GM10266 (cell line): ENCODE measurements at regions not wholly inside any gene's neighbourhood (a gene's known extent, or its start where the extent isn't known, plus 50 kb on each side); places are given as distances from the start of the nearest gene placed in this dataset.
"Not testable (repeated sequence)": the region's sequence is repeated elsewhere in the genome, so short reads cannot be mapped to it uniquely, and the experiment has no call there.

ENCODE experiments used
- DNase-seq: peaks from one replicate; pipeline ENCODE4 v3.0.0; 2012; ENCODE audit errors: extremely low spot score
- TF ChIP-seq, protein P1 (sequence below): IDR thresholded peaks from 2 replicates; pipeline ENCODE4 v1.5.1; 2012; ENCODE audit warnings: mild to moderate bottlenecking, low read depth; ENCODE audit not compliant: control insufficient read depth, insufficient read depth; ENCODE audit errors: missing control alignments

- no peak for DNase-seq
- TF ChIP-seq, protein P1, sequence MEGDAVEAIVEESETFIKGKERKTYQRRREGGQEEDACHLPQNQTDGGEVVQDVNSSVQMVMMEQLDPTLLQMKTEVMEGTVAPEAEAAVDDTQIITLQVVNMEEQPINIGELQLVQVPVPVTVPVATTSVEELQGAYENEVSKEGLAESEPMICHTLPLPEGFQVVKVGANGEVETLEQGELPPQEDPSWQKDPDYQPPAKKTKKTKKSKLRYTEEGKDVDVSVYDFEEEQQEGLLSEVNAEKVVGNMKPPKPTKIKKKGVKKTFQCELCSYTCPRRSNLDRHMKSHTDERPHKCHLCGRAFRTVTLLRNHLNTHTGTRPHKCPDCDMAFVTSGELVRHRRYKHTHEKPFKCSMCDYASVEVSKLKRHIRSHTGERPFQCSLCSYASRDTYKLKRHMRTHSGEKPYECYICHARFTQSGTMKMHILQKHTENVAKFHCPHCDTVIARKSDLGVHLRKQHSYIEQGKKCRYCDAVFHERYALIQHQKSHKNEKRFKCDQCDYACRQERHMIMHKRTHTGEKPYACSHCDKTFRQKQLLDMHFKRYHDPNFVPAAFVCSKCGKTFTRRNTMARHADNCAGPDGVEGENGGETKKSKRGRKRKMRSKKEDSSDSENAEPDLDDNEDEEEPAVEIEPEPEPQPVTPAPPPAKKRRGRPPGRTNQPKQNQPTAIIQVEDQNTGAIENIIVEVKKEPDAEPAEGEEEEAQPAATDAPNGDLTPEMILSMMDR: no peak
Observed at GRCh38 chr17:5929721-5930120, 140.5 kb upstream of the WSCD1 start.

DNA sequence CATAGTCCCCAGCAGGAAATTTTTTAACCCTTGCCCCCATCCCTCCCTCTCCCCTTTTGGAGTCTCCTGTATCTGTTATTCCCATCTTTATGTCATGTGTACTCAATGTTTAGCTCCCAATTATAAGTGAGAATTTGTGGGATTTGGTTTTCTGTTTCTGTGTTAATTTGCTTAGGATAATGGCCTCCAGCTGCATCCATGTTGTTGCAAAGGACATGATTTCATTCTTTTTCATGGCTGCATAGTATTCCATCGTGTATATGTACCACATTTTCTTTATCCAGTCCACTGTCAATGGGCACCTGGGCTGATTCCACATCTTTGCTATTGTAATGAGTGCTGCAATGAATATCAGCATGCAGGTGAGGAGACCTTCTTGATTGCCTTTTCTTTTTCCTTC lies 139.6 kb upstream of the WSCD1 start:
- DNase-seq: not testable (repeated sequence)

- no peak for DNase-seq
- TF ChIP-seq, protein P1: no peak
Observed at GRCh38 chr17:5931616-5932015, 138.6 kb upstream of the WSCD1 start.

GRCh38 chr17:5933430-5933829 lies 136.7 kb upstream of the WSCD1 start:
- TF ChIP-seq, protein P1: no peak
- DNase-seq: no peak

- DNase-seq: no peak
- TF ChIP-seq, protein P1: no peak
Observed at GRCh38 chr17:5941258-5941657, 128.9 kb upstream of the WSCD1 start.

DNA sequence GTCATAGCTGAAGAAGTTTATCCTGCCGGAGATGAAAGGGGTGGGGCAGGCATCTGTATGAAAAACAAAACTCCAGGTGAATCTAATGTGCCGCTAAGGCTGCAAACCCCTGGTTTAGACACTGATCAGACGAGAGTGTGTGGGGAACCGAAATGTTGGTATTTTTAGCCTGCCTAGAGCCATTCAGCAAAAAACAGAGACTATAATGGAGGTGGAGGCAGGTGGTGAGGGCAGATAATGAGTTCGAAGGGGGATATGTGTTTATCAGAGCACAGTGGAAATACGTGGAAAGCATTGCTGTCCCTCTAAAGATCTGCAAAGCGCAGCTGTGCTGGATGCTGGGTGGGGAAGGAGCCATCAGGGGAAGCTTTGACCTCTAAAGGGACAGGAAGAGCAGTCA lies 127.5 kb upstream of the WSCD1 start:
- TF ChIP-seq, protein P1: no peak
- DNase-seq: no peak

DNA sequence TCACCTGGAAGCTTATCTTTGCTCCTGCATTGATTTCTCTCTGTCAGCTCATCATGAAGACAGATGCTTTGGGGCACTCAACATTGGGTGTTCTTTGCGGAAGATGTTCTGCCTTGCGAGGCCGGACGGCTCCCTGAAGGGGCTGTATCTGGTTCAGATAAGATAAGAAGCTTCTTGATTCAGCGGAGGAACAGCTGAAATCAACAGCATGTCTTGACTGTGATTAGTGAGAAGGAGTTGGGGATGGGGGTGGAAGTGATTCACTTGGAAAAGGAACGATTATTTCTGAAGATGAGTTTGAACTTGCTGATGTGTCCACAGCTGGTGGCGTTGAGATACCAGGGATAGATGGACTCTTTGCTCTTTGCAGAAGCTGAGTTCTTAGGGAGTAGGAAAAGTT lies 126.9 kb upstream of the WSCD1 start:
- no peak for DNase-seq
- TF ChIP-seq, protein P1: no peak

GRCh38 chr17:5943982-5944381 lies 126.2 kb upstream of the WSCD1 start:
- no peak for DNase-seq

More at GRCh38 chr17:5943982-5944381, 126.2 kb upstream of the WSCD1 start:
- TF ChIP-seq, protein P1: no peak
